Transverse colon (tissue), 4 donors: ENCODE measurements at regions not wholly inside any gene's neighbourhood (a gene's known extent, or its start where the extent isn't known, plus 50 kb on each side); places are given as distances from the start of the nearest gene placed in this dataset.

Source experiments
- DNase-seq: peaks from one replicate; pipeline ENCODE4 v3.0.0-alpha.2; 2019
- H3K27ac ChIP-seq, 4 donors: fragments of 200-600 bp; sonication (generic); 2 replicates each; pipeline ENCODE4 v1.5.1; 2016 to 2018; ENCODE audit warnings: inconsistent platforms in 4 of 4
- H3K27me3 ChIP-seq: fragments of 200-600 bp; sonication (generic); 2 replicates; pipeline ENCODE4 v1.5.1; 2017; ENCODE audit warnings: inconsistent platforms
- H3K36me3 ChIP-seq, 4 donors: fragments of 200-600 bp; sonication (generic); 2 replicates each; pipeline ENCODE4 v1.5.1; 2017 to 2019; ENCODE audit warnings: inconsistent platforms in 4 of 4
- H3K4me1 ChIP-seq, 4 donors: fragments of 200-600 bp; sonication (generic); 2 replicates each; pipeline ENCODE4 v1.5.1; 2017 to 2020; ENCODE audit warnings: inconsistent platforms in 4 of 4
- H3K4me3 ChIP-seq, 4 donors: fragments of 200-600 bp; sonication (generic); 1 replicate in 1 of 4; 2 replicates in 3 of 4; pipeline versions ENCODE4 v1.5.1 to v1.6.1; 2017 to 2019; ENCODE audit warnings: inconsistent platforms in 4 of 4
- H3K9me3 ChIP-seq, 2 donors: fragments of 200-600 bp; sonication (generic); 2 replicates each; pipeline ENCODE4 v1.5.1; 2017 to 2019; ENCODE audit warnings: inconsistent platforms in 2 of 2
- CTCF ChIP-seq, 5 experiments: fragments of 200-600 bp in 3 of 5; fragments of 450-650 bp in 2 of 5; sonication (generic) in 3 of 5; IDR thresholded peaks; 1 replicate in 2 of 5; 2 replicates in 3 of 5; pipeline ENCODE4 v1.5.1; 2016 to 2017; ENCODE audit warnings: antibody characterized with exemption in 5 of 5, inconsistent platforms in 3 of 5, mild to moderate bottlenecking in 2 of 5, moderate library complexity in 1 of 5
- EP300 ChIP-seq: sonication (generic); formaldehyde crosslinking; IDR thresholded peaks from one replicate; pipeline ENCODE4 v1.6.1; 2017; ENCODE audit warnings: antibody characterized with exemption, low read depth
- POLR2A ChIP-seq: fragments of 450-650 bp; IDR thresholded peaks from one replicate; pipeline ENCODE4 v1.6.1; 2016; ENCODE audit warnings: antibody characterized with exemption, mild to moderate bottlenecking, moderate library complexity
- POLR2AphosphoS5 ChIP-seq, 3 donors: sonication (generic); formaldehyde crosslinking; IDR thresholded peaks; one replicate each; pipeline ENCODE4 v1.6.1; 2016; ENCODE audit warnings: antibody characterized with exemption in 3 of 3
- WGBS, 2 donors: methylation state at CpG; one replicate each; pipeline ENCODE4 v1.1.5; 2018; ENCODE audit warnings: low coverage in 1 of 2; 5-methylcytosine and 5-hydroxymethylcytosine counted together
- in situ Hi-C, 4 donors: fragments of 200-750 bp; cut with MboI; loops; one replicate each; pipeline versions ENCODE4 v1.15.0 to v1.15.1; 2017; ENCODE audit warnings: low sequenced_read_pairs in 3 of 4, low pct_ligation_motif_present in 1 of 4, low pct_unique_long_range_greater_than_20kb in 1 of 4
- intact Hi-C: fragments of 100-400 bp; cut with DNase I; formaldehyde crosslinking; loops from one replicate; pipeline ENCODE4 v1.15.1; 2023; ENCODE audit warnings: low total_unique reads

DNA sequence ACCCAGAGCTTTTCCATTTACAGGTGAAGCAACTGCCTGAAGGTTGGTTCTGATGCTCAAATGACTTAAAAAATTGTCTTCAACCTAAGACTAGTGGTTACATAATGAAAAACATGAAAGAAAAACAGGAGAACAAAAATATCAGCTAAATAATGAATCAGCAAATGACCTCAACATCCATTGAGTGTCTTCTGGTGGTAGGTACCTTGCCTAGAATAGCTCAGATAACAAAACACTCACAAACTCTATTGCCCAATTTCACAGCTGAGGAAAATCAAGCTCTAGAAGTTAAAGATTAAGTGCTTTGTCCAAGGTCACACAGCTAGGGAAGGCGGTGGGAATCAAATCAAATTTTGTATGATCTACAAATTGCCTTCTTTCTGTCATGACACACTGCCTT, 304.6 kb upstream of the CDH11 start:
- 67 to 72% methylated on average over 1 of the region's 1 CpG for WGBS, 2 donors

GRCh38 chr16:65422934-65423333, 301.1 kb upstream of the CDH11 start:
- Histone ChIP-seq H3K9me3 (no peaks in the 10 kb centered on the region), H3K36me3 (no peaks in the 10 kb centered on the region), H3K4me1 (no peaks in the 10 kb centered on the region), H3K4me3 (no peak overlapping the region), H3K27me3 (no peaks in the 10 kb centered on the region), H3K27ac (no peak overlapping the region)
- DNase-seq, result no peak
- intact Hi-C loops, result no loop called here
- WGBS, 2 donors, result 81 to 89% methylated on average over 4 of the region's 4 CpGs
- no peak for TF ChIP-seq POLR2AphosphoS5 (IDR thresholded peaks at IDR 0.05)
- no peak for TF ChIP-seq CTCF (IDR thresholded peaks at IDR 0.05)
- TF ChIP-seq POLR2A, result no peak
- no peak for TF ChIP-seq EP300
- in situ Hi-C loops, result no loop called here

More for the DNA sequence above, 304.6 kb upstream of the CDH11 start:
- intact Hi-C loops, result no loop called here
- Histone ChIP-seq H3K27me3 (no peaks in the 10 kb centered on the region), H3K27ac (no peak overlapping the region), H3K4me1 (no peaks in the 10 kb centered on the region), H3K4me3 (no peak overlapping the region), H3K9me3 (no peaks in the 10 kb centered on the region), H3K36me3 (no peaks in the 10 kb centered on the region)
- DNase-seq, result no peak
- no peak for TF ChIP-seq POLR2AphosphoS5 (IDR thresholded peaks at IDR 0.05)
- in situ Hi-C loops, result no loop called here

DNA sequence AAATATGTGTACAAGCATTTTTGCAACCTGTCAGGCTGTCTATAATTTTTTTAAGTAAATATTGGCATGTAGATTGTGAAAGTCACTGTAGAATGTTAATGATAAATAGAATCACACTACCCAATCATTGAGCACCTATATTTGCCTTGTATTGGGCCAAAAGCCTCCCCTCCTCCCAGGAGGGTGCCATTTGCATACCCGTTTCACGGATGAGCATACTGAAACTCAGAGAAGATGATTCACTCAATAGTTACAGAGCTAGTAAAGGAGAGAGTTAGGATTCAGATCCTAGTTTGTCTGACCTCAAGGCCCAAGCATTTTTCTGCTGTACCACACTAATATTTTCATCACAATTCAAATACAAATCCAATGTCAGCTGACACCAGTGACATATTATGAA, 299.7 kb upstream of the CDH11 start:
- WGBS, 2 donors, result 71 to 88% methylated on average over 2 of the region's 2 CpGs

DNA sequence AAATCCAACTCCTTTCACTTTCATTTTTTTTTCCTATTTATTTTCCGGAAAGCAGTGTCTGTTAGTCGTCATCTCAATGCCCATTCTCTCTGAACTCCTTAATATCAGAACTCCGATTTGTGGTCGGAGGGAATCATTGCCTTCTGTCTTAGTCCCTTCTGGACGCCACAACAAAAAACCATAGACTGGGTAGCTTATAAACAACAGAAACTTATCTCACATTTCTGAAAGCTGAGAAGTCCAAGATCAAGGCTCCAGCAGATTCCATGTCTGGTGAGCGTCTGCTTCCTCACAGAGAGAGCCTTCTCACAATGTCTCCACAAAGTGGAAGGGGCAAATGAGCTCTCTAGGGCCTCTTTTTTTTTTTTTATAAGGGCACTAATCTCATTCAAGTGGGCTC, 296.6 kb upstream of the CDH11 start:
- in situ Hi-C loops (no loop called here), intact Hi-C loops (no loop called here)
- H3K36me3 ChIP-seq, result no peaks in the 10 kb centered on the region
- no peaks in the 10 kb centered on the region for H3K9me3 ChIP-seq
- H3K4me3 ChIP-seq, result no peak overlapping the region
- 55 to 81% methylated on average over 5 to 6 of the region's 6 CpGs for WGBS, 2 donors
- no peaks in the 10 kb centered on the region for H3K4me1 ChIP-seq
- no peak overlapping the region for H3K27ac ChIP-seq
- DNase-seq, result no peak
- no peaks in the 10 kb centered on the region for H3K27me3 ChIP-seq
- no peak for TF ChIP-seq POLR2AphosphoS5 (IDR thresholded peaks at IDR 0.05)
- no peak for TF ChIP-seq CTCF (IDR thresholded peaks at IDR 0.05)
- TF ChIP-seq POLR2A, result no peak
- no peak for TF ChIP-seq EP300

More for the DNA sequence above, 299.7 kb upstream of the CDH11 start:
- no peak overlapping the region for H3K4me3 ChIP-seq
- no peaks in the 10 kb centered on the region for H3K36me3 ChIP-seq
- no peaks in the 10 kb centered on the region for H3K9me3 ChIP-seq
- no peaks in the 10 kb centered on the region for H3K4me1 ChIP-seq
- DNase-seq, result no peak
- TF ChIP-seq EP300, result no peak
- no peak for TF ChIP-seq CTCF (IDR thresholded peaks at IDR 0.05)
- no peak for TF ChIP-seq POLR2AphosphoS5 (IDR thresholded peaks at IDR 0.05)
- TF ChIP-seq POLR2A, result no peak
- intact Hi-C loops (no loop called here), in situ Hi-C loops (no loop called here)
- H3K27me3 ChIP-seq, result no peaks in the 10 kb centered on the region
- no peak overlapping the region for H3K27ac ChIP-seq

DNA sequence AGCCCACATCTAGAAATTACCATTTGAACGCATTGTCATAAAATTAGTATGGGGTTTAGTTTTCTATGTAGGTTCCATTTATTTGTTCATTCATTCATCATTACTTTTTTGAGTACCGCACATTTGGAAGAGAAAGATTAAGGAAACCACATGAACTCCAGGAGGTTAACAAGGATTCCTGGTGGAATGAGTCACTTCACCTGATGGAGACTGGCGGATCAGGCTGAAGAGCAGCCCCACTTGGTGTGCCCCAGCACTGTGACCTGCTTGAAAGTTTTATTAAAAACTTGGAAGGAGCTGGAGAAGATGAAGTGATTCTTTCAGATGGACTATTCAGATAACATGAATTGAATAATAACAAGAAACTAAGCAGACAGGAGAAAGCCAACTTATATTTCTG, 293.6 kb upstream of the CDH11 start:
- Histone ChIP-seq H3K27me3 (no peaks in the 10 kb centered on the region), H3K27ac (no peak overlapping the region), H3K36me3 (no peaks in the 10 kb centered on the region), H3K4me1 (no peaks in the 10 kb centered on the region), H3K4me3 (no peak overlapping the region), H3K9me3 (no peaks in the 10 kb centered on the region)
- no peak for DNase-seq
- WGBS, 2 donors, result 85 to 91% methylated on average over 3 of the region's 3 CpGs
- in situ Hi-C loops, result no loop called here
- intact Hi-C loops, result no loop called here
- TF ChIP-seq POLR2AphosphoS5 (IDR thresholded peaks at IDR 0.05), result no peak
- TF ChIP-seq CTCF (IDR thresholded peaks at IDR 0.05), result no peak
